Endothelial cell of umbilical vein (primary cell): ENCODE measurements at regions not wholly inside any gene's neighbourhood (a gene's known extent, or its start where the extent isn't known, plus 50 kb on each side); places are given as distances from the start of the nearest gene placed in this dataset.

Experiments used
- BruUV-seq: library from RNA; stranded (reverse); fragments of 400-500 nt; replicated peaks from 2 replicates; lab custom pipeline; 2021; lab: Mats Ljungman, UMichigan
- CTCF ChIA-PET: fragments of 300-600, 350-600 bp; sonication (Branson Sonifier 250); formaldehyde crosslinking; loops from one replicate; lab custom pipeline; 2021; ENCODE audit warnings: antibody characterized with exemption, inconsistent platforms; lab: Charles Lee
- POLR2A ChIA-PET: fragments of 300-600, 350-600 bp; sonication (Branson Sonifier 250); formaldehyde crosslinking; loops from one replicate; lab custom pipeline; 2021; ENCODE audit warnings: antibody characterized with exemption, inconsistent platforms; lab: Charles Lee
- DNase-seq: peaks from one replicate; pipeline ENCODE4 v3.0.0-alpha.2; 2011; ENCODE audit warnings: low read depth, low spot score
- FAIRE-seq: peaks from 2 replicates; lab custom pipeline; 2011; peaks lifted over from hg19 to GRCh38; lab: Jason Lieb, UNC
- H2AFZ ChIP-seq: 2 replicates; pipeline ENCODE4 v1.6.0; 2012; ENCODE audit warnings: low read depth, low read length, control low read depth, inconsistent platforms
- H3K27ac ChIP-seq: 2 replicates; pipeline ENCODE4 v1.5.1; 2011; ENCODE audit warnings: low read depth, mild to moderate bottlenecking, control low read depth, low read length, moderate library complexity; ENCODE audit not compliant: insufficient read depth
- H3K27me3 ChIP-seq, 2 experiments: 2 replicates each; pipeline versions ENCODE4 v1.6.0 to v1.6.1; 2011; ENCODE audit warnings: low read length in 2 of 2, mixed read lengths in 1 of 2; ENCODE audit not compliant: control insufficient read depth in 2 of 2, insufficient read depth in 2 of 2
- H3K36me3 ChIP-seq, 2 experiments: 2 replicates in 1 of 2; 3 replicates in 1 of 2; pipeline ENCODE4 v1.5.1; 2011; ENCODE audit warnings: low read length in 2 of 2, mild to moderate bottlenecking in 1 of 2, moderate library complexity in 1 of 2; ENCODE audit not compliant: control insufficient read depth in 2 of 2, insufficient read depth in 2 of 2; ENCODE audit errors: extremely low read depth in 1 of 2
- H3K4me1 ChIP-seq: 3 replicates; pipeline ENCODE4 v1.5.1; 2011; ENCODE audit warnings: mild to moderate bottlenecking, low read length; ENCODE audit not compliant: control insufficient read depth, insufficient read depth; ENCODE audit errors: extremely low read depth
- H3K4me2 ChIP-seq: 2 replicates; pipeline ENCODE4 v1.6.1; 2011; ENCODE audit warnings: low read length, control low read depth, mixed read lengths; ENCODE audit not compliant: insufficient read depth
- H3K4me3 ChIP-seq, 3 experiments: fragments of 200-600 bp in 1 of 3; sonication (generic), shearing (Covaris generic) in 1 of 3; replicated peaks in 1 of 3; 2 replicates each; pipeline ENCODE4 v1.5.1; 2011 to 2016; ENCODE audit warnings: control low read depth in 3 of 3, low read length in 3 of 3, mild to moderate bottlenecking in 2 of 3, inconsistent platforms in 1 of 3, low read depth in 1 of 3, moderate library complexity in 1 of 3; ENCODE audit not compliant: insufficient read depth in 1 of 3
- H3K79me2 ChIP-seq: 2 replicates; pipeline ENCODE4 v1.6.0; 2012; ENCODE audit warnings: low read length, inconsistent platforms; ENCODE audit not compliant: control insufficient read depth, insufficient read depth
- H3K9ac ChIP-seq: replicated peaks from 2 replicates; pipeline ENCODE3; 2011; ENCODE audit warnings: low read length, control low read depth; ENCODE audit not compliant: insufficient read depth; ENCODE audit errors: extremely low read depth
- H3K9me1 ChIP-seq: replicated peaks from 3 replicates; pipeline ENCODE4 v1.6.0; 2011; ENCODE audit warnings: mild to moderate bottlenecking, low read length; ENCODE audit not compliant: control insufficient read depth, insufficient read depth; ENCODE audit errors: extremely low read depth
- H3K9me3 ChIP-seq: replicated peaks from 2 replicates; pipeline ENCODE4 v1.5.1; 2012; ENCODE audit warnings: low read length, inconsistent platforms; ENCODE audit not compliant: control insufficient read depth, insufficient read depth
- H4K20me1 ChIP-seq: replicated peaks from 2 replicates; pipeline ENCODE3; 2011; ENCODE audit warnings: mild to moderate bottlenecking, low read length; ENCODE audit not compliant: control insufficient read depth, insufficient read depth; ENCODE audit errors: extremely low read depth
- EZH2 ChIP-seq: IDR thresholded peaks from 2 replicates; pipeline ENCODE4 v1.6.1; 2012; ENCODE audit warnings: borderline replicate concordance, low read depth, mild to moderate bottlenecking, moderate library complexity, low read length, inconsistent platforms; ENCODE audit not compliant: severe bottlenecking
- FOS ChIP-seq: IDR thresholded peaks from 2 replicates; pipeline ENCODE4 v1.6.1; 2011; ENCODE audit warnings: mild to moderate bottlenecking, low read length, moderate library complexity, borderline replicate concordance; ENCODE audit not compliant: insufficient read depth
- GATA2 ChIP-seq: IDR thresholded peaks from 2 replicates; pipeline ENCODE4 v1.7.0; 2011; ENCODE audit warnings: low read depth, mild to moderate bottlenecking, moderate library complexity, mixed read lengths, low read length; ENCODE audit not compliant: insufficient read length, insufficient read depth
- JUN ChIP-seq: IDR thresholded peaks from 2 replicates; pipeline ENCODE4 v1.6.1; 2011; ENCODE audit warnings: borderline replicate concordance, low read depth; ENCODE audit not compliant: insufficient read length, insufficient read depth
- MYC ChIP-seq: IDR thresholded peaks from one replicate; pipeline ENCODE4 v1.6.1; 2011; ENCODE audit warnings: mild to moderate bottlenecking, low read depth, low read length
- POLR2A ChIP-seq: IDR thresholded peaks from 2 replicates; pipeline ENCODE4 v1.6.1; 2012; ENCODE audit warnings: low read depth, mild to moderate bottlenecking, control low read depth, low read length
- POLR2AphosphoS5 ChIP-seq: IDR thresholded peaks from 2 replicates; pipeline ENCODE4 v1.6.1; 2012; ENCODE audit warnings: low read depth, mild to moderate bottlenecking, control low read depth, low read length, moderate library complexity; ENCODE audit not compliant: insufficient read depth
- dilution Hi-C: fragments of 300-500 bp; cut with MboI; formaldehyde crosslinking; loops from one replicate; pipeline ENCODE4 v1.15.0; 2019; ENCODE audit warnings: low sequenced_read_pairs; ENCODE audit not compliant: extremely low pct_ligation_motif_present
- intact Hi-C: fragments of 100-400 bp; cut with micrococcal nuclease; formaldehyde crosslinking; loops from one replicate; pipeline ENCODE4 v1.10.0; 2022
- TF ChIP-seq, protein P1 (sequence below): IDR thresholded peaks from 2 replicates; pipeline ENCODE4 v1.6.1; 2011; ENCODE audit not compliant: insufficient read depth, insufficient read length
- TF ChIP-seq, protein P2 (sequence below), 2 donors: IDR thresholded peaks; 1 replicate in 1 of 2; 2 replicates in 1 of 2; pipeline ENCODE4 v1.5.1; 2011; ENCODE audit warnings: low read length in 2 of 2, mild to moderate bottlenecking in 2 of 2, moderate library complexity in 2 of 2, control low read depth in 1 of 2, inconsistent platforms in 1 of 2, low read depth in 1 of 2; ENCODE audit not compliant: insufficient read depth in 1 of 2; ENCODE audit errors: extremely low read depth in 1 of 2

DNA sequence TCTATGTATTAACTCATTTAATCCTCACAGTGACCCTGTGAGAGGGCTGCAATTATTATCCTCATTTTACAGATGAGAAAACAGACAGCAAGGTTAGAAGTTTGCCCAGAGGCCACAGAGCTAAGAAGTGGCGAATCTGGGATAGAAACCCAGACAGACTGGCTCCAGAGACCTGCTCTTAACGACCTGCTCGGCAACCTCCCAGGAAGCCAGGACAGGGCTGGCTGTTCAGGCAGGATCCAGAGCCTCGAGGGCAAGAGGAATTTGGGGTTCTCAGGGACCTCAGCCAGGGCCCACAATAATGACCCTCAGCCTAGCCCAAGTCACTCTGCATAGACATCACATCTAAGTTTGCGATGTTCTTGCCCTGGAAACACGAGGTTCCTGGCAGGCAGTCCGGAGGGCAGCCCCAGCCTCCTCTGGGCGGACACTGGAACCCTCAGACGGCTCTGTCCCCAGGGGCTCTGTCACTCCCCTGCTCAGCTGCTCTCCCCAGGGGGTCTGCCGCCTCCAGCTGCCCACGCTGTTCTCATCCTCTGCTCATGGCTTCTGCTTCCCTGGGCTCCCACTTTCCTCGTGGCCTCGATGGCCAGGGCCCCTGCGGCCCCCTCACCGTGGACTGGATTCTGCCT is 138.5 kb upstream of the ERCC6L2 start:
- FAIRE-seq: no peak
- Histone ChIP-seq H3K36me3 (no peaks in the 10 kb centered on the region), H2AFZ (no peak overlapping the region), H3K4me1 (no peaks in the 10 kb centered on the region), H3K79me2 (no peaks in the 10 kb centered on the region), H4K20me1 (no peaks in the 10 kb centered on the region), H3K9me3 (no peaks in the 10 kb centered on the region), H3K9ac (no peak overlapping the region), H3K4me3 (no peak overlapping the region), H3K9me1 (no peaks in the 10 kb centered on the region), H3K27ac (no peak overlapping the region), H3K27me3 (no peaks in the 10 kb centered on the region), H3K4me2 (no peak overlapping the region)
- ChIA-PET CTCF (interaction anchor here (0.8 to 2.4 kb wide), 23 partner anchors 9 to 400 kb away, joined by 3 to 10 read pairs (median 4); partner anchors contain the start of gene ERCC6L2), POLR2A (no interaction called here)
- BruUV-seq: no TSS peak
- no peak for DNase-seq
- dilution Hi-C loops (no loop called here), intact Hi-C loops (no loop called here)
- TF ChIP-seq GATA2 (no peak), EZH2 (no peak), FOS (no peak), JUN (no peak), MYC (no peak), POLR2AphosphoS5 (no peak), POLR2A (no peak)
- TF ChIP-seq, protein P1, sequence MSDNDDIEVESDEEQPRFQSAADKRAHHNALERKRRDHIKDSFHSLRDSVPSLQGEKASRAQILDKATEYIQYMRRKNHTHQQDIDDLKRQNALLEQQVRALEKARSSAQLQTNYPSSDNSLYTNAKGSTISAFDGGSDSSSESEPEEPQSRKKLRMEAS: no peak
- TF ChIP-seq, protein P2, sequence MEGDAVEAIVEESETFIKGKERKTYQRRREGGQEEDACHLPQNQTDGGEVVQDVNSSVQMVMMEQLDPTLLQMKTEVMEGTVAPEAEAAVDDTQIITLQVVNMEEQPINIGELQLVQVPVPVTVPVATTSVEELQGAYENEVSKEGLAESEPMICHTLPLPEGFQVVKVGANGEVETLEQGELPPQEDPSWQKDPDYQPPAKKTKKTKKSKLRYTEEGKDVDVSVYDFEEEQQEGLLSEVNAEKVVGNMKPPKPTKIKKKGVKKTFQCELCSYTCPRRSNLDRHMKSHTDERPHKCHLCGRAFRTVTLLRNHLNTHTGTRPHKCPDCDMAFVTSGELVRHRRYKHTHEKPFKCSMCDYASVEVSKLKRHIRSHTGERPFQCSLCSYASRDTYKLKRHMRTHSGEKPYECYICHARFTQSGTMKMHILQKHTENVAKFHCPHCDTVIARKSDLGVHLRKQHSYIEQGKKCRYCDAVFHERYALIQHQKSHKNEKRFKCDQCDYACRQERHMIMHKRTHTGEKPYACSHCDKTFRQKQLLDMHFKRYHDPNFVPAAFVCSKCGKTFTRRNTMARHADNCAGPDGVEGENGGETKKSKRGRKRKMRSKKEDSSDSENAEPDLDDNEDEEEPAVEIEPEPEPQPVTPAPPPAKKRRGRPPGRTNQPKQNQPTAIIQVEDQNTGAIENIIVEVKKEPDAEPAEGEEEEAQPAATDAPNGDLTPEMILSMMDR (IDR thresholded peaks at IDR 0.05; ENCODE audit: extremely low read depth in 1 of 2, insufficient read depth in 1 of 2, low read depth in 1 of 2, low read length in 2 of 2): no peak
